ENCODE measurements at regions not wholly inside any gene's neighbourhood (a gene's known extent, or its start where the extent isn't known, plus 50 kb on each side); places are given as distances from the start of the nearest gene placed in this dataset.

- TF ChIP-seq RAD21 (IDR thresholded peaks at IDR 0.05), result no peak
- no peak for TF ChIP-seq CTCF (IDR thresholded peaks at IDR 0.05; ENCODE audit: low read depth, low read length, missing input control)
These were observed 163.0 kb upstream of the TMCO5A start for GRCh38 chr15:37771465-37771864.

Measured in liver (tissue), 3 donors.